Brain microvascular endothelial cell (primary cell): ENCODE measurements at regions not wholly inside any gene's neighbourhood (a gene's known extent, or its start where the extent isn't known, plus 50 kb on each side); places are given as distances from the start of the nearest gene placed in this dataset.

Experiments used
- DNase-seq: peaks from one replicate; pipeline ENCODE4 v3.0.0-alpha.2; 2020
- H3K27ac ChIP-seq: fragments of 250-450 bp; sonication (Bioruptor Pico); 2 replicates; pipeline ENCODE4 v1.5.1; 2020; ENCODE audit warnings: mild to moderate bottlenecking, moderate library complexity
- H3K27me3 ChIP-seq: fragments of 250-450 bp; sonication (Bioruptor Pico); replicated peaks from 2 replicates; pipeline ENCODE4 v1.5.1; 2020; ENCODE audit warnings: mild to moderate bottlenecking
- H3K36me3 ChIP-seq: fragments of 250-450 bp; sonication (Bioruptor Pico); replicated peaks from 2 replicates; pipeline ENCODE4 v1.5.1; 2020; ENCODE audit warnings: mild to moderate bottlenecking
- H3K4me3 ChIP-seq: 2 replicates; pipeline ENCODE4 v1.5.1; 2011; ENCODE audit warnings: low read depth, mild to moderate bottlenecking, control low read depth, low read length, moderate library complexity
- CTCF ChIP-seq: IDR thresholded peaks from 2 replicates; pipeline ENCODE4 v1.5.1; 2011; ENCODE audit warnings: low read depth, mild to moderate bottlenecking, moderate library complexity, low read length, control low read depth, inconsistent platforms; ENCODE audit errors: missing control alignments
- in situ Hi-C: cut with HindIII; loops from 2 replicates; pipeline ENCODE4 v1.10.0; 2017; ENCODE audit warnings: low sequenced_read_pairs, low pct_ligation_motif_present

DNA sequence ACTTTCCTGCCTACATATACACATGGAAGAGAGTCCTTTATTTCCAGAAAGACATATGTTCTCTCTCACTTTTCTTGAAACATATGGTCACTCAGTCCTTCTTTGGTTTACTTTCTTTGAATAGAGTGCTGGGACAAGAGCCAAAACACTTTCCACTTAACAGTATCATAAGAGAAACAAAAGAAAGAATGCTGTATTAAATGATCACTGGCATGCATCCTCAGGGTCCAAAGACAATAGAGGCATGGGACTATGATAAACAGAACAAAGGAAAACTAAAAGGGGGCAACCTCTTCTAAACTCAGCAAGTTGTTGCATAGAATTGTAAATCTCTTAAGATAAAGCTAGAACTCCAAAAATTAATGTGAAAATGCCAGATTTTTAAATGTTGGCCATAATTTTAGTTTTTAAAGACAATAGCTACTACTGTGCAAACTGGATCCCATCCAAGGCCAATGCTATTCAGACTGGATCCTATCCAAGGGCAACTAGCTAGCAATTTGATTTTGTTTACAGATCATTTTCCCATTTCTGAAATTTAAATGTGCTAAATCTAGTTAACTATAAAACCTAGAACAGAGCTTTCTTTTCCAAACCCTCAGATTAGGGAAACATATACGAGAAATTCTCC is 687.5 kb downstream of the SORCS3 start:
- Histone ChIP-seq H3K4me3 (no peak overlapping the region), H3K27me3 (no peaks in the 10 kb centered on the region), H3K36me3 (no peaks in the 10 kb centered on the region), H3K27ac (no peak overlapping the region)
- no peak for TF ChIP-seq CTCF
- in situ Hi-C loops, result no loop called here
- no peak for DNase-seq
